NB4 (cell line): ENCODE measurements at regions not wholly inside any gene's neighbourhood (a gene's known extent, or its start where the extent isn't known, plus 50 kb on each side); places are given as distances from the start of the nearest gene placed in this dataset.
"Not testable (repeated sequence)": the region's sequence is repeated elsewhere in the genome, so short reads cannot be mapped to it uniquely, and the experiment has no call there.

Experiments used
- DNase-seq: peaks from one replicate; pipeline ENCODE4 v3.0.0; 2010; ENCODE audit warnings: low read depth
- H3K4me3 ChIP-seq: one replicate; pipeline ENCODE4 v1.5.1; 2011; ENCODE audit warnings: mild to moderate bottlenecking, low read depth, low read length, moderate library complexity
- CTCF ChIP-seq: IDR thresholded peaks from one replicate; pipeline ENCODE4 v1.5.1; 2012; ENCODE audit warnings: low read depth, low read length
- MAX ChIP-seq: IDR thresholded peaks from 2 replicates; pipeline ENCODE4 v1.6.1; 2011; ENCODE audit warnings: low read depth, low read length
- MYC ChIP-seq: IDR thresholded peaks from 2 replicates; pipeline ENCODE4 v1.6.1; 2011; ENCODE audit warnings: low read depth, low read length
- POLR2A ChIP-seq: IDR thresholded peaks from 2 replicates; pipeline ENCODE4 v1.6.1; 2011; ENCODE audit warnings: mild to moderate bottlenecking; ENCODE audit not compliant: insufficient read length; ENCODE audit errors: extremely low read depth

GRCh38 chr7:94313926-94314325, 80.8 kb upstream of the COL1A2 start:
- DNase-seq, result no peak
- TF ChIP-seq MYC, result no peak
- TF ChIP-seq POLR2A, result no peak
- no peak for TF ChIP-seq MAX
- TF ChIP-seq CTCF, result no peak
- H3K4me3 ChIP-seq, result no peak overlapping the region

- TF ChIP-seq CTCF (no peak), POLR2A (no peak), MAX (no peak)
- H3K4me3 ChIP-seq, result no peak overlapping the region
- no peak for DNase-seq
Observed at GRCh38 chr7:94314413-94315410, 80.0 kb upstream of the COL1A2 start.

- DNase-seq, H3K4me3 ChIP-seq: not testable (repeated sequence)
Observed at GRCh38 chr7:94321138-94321537, 73.6 kb upstream of the COL1A2 start.

GRCh38 chr7:94323844-94324243, 70.9 kb upstream of the COL1A2 start:
- DNase-seq, result no peak
- H3K4me3 ChIP-seq, result no peak overlapping the region
- no peak for TF ChIP-seq POLR2A
- no peak for TF ChIP-seq MAX
- TF ChIP-seq MYC, result no peak
- TF ChIP-seq CTCF, result no peak

GRCh38 chr7:94324380-94325121, 70.1 kb upstream of the COL1A2 start:
- TF ChIP-seq MAX (no peak), MYC (no peak)
- DNase-seq, result no peak
- no peak overlapping the region for H3K4me3 ChIP-seq

GRCh38 chr7:94325122-94325475, 69.6 kb upstream of the COL1A2 start:
- no peak for TF ChIP-seq POLR2A
- TF ChIP-seq MAX, result no peak
- no peak for TF ChIP-seq CTCF
- TF ChIP-seq MYC, result no peak
- DNase-seq, result no peak
- H3K4me3 ChIP-seq, result no peak overlapping the region
